Ishikawa (cell line): ENCODE measurements at regions not wholly inside any gene's neighbourhood (a gene's known extent, or its start where the extent isn't known, plus 50 kb on each side); places are given as distances from the start of the nearest gene placed in this dataset.

Source experiments
- CEBPB ChIP-seq: IDR thresholded peaks from 2 replicates; pipeline ENCODE4 v1.6.1; 2012
- CREB1 ChIP-seq: IDR thresholded peaks from 2 replicates; pipeline ENCODE4 v1.6.1; 2012; ENCODE audit warnings: low read depth
- EGR1 ChIP-seq: IDR thresholded peaks from 2 replicates; pipeline ENCODE4 v1.6.1; 2012
- EP300 ChIP-seq: IDR thresholded peaks from 2 replicates; pipeline ENCODE4 v1.6.1; 2012; ENCODE audit warnings: borderline replicate concordance
- FOXM1 ChIP-seq: IDR thresholded peaks from 2 replicates; pipeline ENCODE4 v1.6.1; 2012; ENCODE audit warnings: low read depth, borderline replicate concordance
- MAX ChIP-seq: IDR thresholded peaks from 2 replicates; pipeline ENCODE4 v1.6.1; 2012
- NFIC ChIP-seq: IDR thresholded peaks from 2 replicates; pipeline ENCODE4 v1.6.1; 2012
- RAD21 ChIP-seq: IDR thresholded peaks from 2 replicates; pipeline ENCODE4 v1.6.1; 2012; ENCODE audit warnings: low read depth
- REST ChIP-seq: IDR thresholded peaks from 2 replicates; pipeline ENCODE4 v1.6.1; 2012; ENCODE audit warnings: low read depth, mild to moderate bottlenecking
- TAF1 ChIP-seq: IDR thresholded peaks from 2 replicates; pipeline ENCODE4 v1.6.1; 2012; ENCODE audit warnings: low read depth, mild to moderate bottlenecking
- TCF12 ChIP-seq: IDR thresholded peaks from 2 replicates; pipeline ENCODE4 v1.6.1; 2012; ENCODE audit warnings: low read depth
- TEAD4 ChIP-seq: IDR thresholded peaks from 2 replicates; pipeline ENCODE4 v1.6.1; 2012
- USF1 ChIP-seq: IDR thresholded peaks from 2 replicates; pipeline ENCODE4 v1.6.1; 2012
- YY1 ChIP-seq: IDR thresholded peaks from 2 replicates; pipeline ENCODE4 v1.6.1; 2012; ENCODE audit warnings: low read depth
- ZBTB7A ChIP-seq: IDR thresholded peaks from 2 replicates; pipeline ENCODE4 v1.6.1; 2012; ENCODE audit warnings: low read depth

DNA sequence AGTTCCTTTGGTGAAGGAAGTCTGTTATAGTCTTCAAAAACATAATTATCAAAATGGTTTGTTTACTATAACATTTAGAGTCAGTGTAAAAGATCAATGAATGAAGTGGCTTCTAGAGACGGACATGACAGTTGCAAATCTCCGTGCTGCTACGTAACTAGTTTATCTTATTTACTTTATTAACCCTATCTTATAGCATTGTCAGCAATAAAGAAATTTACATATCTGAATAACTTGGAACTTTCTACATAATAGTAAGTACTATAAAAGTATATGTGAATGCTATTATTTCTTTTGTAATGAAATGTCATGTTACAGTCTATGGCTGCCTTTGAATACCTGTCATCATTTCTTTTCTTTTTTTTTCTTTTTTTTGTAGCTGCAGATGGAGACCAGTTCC lies 246.8 kb downstream of the PTH2R start:
- no peak for TF ChIP-seq CREB1
- TF ChIP-seq MAX, result no peak
- TF ChIP-seq TAF1, result no peak
- TF ChIP-seq NFIC, result no peak
- no peak for TF ChIP-seq RAD21
- TF ChIP-seq YY1, result no peak
- no peak for TF ChIP-seq ZBTB7A

- TF ChIP-seq RAD21, result no peak
- TF ChIP-seq CREB1, result no peak
- no peak for TF ChIP-seq YY1
- no peak for TF ChIP-seq EGR1
- no peak for TF ChIP-seq TAF1
- TF ChIP-seq FOXM1, result no peak
Observed at GRCh38 chr2:208654056-208654455, 247.5 kb downstream of the PTH2R start.

- peak; percentile 7; the same call in 1 of the 2 replicates for TF ChIP-seq RAD21
- TF ChIP-seq REST, result no peak
- no peak for TF ChIP-seq YY1
- no peak for TF ChIP-seq NFIC
- TF ChIP-seq EGR1, result no peak
Observed at GRCh38 chr2:208657468-208657867, 250.9 kb downstream of the PTH2R start.

DNA sequence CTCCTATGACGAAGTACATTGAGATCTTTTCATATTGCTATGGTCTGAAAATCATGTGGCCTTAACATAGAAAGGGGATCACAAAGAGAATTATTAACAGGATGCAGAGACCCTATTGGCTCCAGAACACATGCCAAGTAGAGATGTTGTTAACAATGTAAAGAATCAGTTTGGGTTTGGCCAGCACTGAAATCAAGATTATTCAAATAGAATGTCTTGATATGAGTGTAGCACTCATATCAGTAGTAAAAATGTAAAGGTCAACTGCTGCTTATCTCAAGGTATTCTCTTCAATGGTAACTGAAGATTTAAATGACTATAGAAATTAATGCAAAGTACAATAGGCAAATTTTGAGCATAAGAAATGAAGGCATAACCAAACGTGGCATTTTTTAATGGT lies 262.8 kb downstream of the PTH2R start:
- TF ChIP-seq USF1 (no peak), FOXM1 (no peak), EP300 (no peak), REST (no peak), TAF1 (no peak), YY1 (no peak), MAX (no peak), CREB1 (no peak), EGR1 (no peak), TEAD4 (no peak), RAD21 (no peak), TCF12 (no peak), ZBTB7A (no peak)

DNA sequence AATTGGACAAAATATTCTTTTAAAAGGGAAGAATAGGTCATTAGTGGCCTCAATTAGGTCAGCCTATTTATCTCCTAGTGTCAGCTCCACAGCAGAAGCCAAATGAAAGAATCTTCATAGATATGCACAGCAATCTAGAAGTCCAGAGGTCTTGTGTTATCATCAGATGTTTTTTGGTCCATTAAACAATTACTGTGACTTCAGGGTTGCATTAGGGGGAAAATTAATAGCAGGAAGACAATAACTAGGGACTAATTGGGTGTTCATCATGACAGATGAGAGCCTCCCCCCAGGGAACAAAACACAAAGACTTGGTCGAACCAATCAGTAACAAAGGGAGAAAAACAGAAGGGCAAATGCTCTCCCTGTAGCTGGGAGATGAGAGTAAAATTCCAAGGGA lies 264.7 kb downstream of the PTH2R start:
- no peak for TF ChIP-seq TAF1
- TF ChIP-seq TEAD4, result no peak
- no peak for TF ChIP-seq TCF12
- TF ChIP-seq YY1, result no peak
- no peak for TF ChIP-seq RAD21
- no peak for TF ChIP-seq MAX
- no peak for TF ChIP-seq EGR1
- TF ChIP-seq EP300, result no peak
- TF ChIP-seq USF1, result no peak
- no peak for TF ChIP-seq REST
- no peak for TF ChIP-seq CEBPB
- TF ChIP-seq NFIC, result no peak
- no peak for TF ChIP-seq CREB1
- no peak for TF ChIP-seq FOXM1
- TF ChIP-seq ZBTB7A, result no peak
